ENCODE measurements at regions not wholly inside any gene's neighbourhood (a gene's known extent, or its start where the extent isn't known, plus 50 kb on each side); places are given as distances from the start of the nearest gene placed in this dataset.

GRCh38 chr2:173419506-173419905, 64.8 kb downstream of the CDCA7 start:
- no peak for DNase-seq

- DNase-seq = no peak
These were observed 70.2 kb downstream of the CDCA7 start for GRCh38 chr2:173424886-173425285.

GRCh38 chr2:173427887-173428668, 73.4 kb downstream of the CDCA7 start:
- no peak for DNase-seq

- DNase-seq = no peak
These were observed 76.5 kb downstream of the CDCA7 start for GRCh38 chr2:173431191-173431590.

- DNase-seq = peak; percentile 47
These were observed 77.5 kb downstream of the CDCA7 start for GRCh38 chr2:173432049-173432754.

- no peak for DNase-seq
These were observed 80.3 kb downstream of the CDCA7 start for GRCh38 chr2:173434762-173435569.

GRCh38 chr2:173435574-173435973, 80.9 kb downstream of the CDCA7 start:
- DNase-seq = no peak

GRCh38 chr2:173436088-173436487, 81.4 kb downstream of the CDCA7 start:
- no peak for DNase-seq

GRCh38 chr2:173441222-173441621, 86.5 kb downstream of the CDCA7 start:
- no peak for DNase-seq

GRCh38 chr2:173442542-173442941, 87.9 kb downstream of the CDCA7 start:
- no peak for DNase-seq

- DNase-seq = no peak
These were observed 92.0 kb downstream of the CDCA7 start for GRCh38 chr2:173446722-173447121.

- peak; percentile 81 for DNase-seq
These were observed 94.3 kb downstream of the CDCA7 start for GRCh38 chr2:173448938-173449471.

GRCh38 chr2:173451118-173451517, 96.4 kb downstream of the CDCA7 start:
- no peak for DNase-seq

- DNase-seq = no peak
These were observed 97.3 kb downstream of the CDCA7 start for GRCh38 chr2:173451941-173452340.

- no peak for DNase-seq
These were observed 97.7 kb downstream of the CDCA7 start for GRCh38 chr2:173452416-173452815.

GRCh38 chr2:173456960-173457359, 102.3 kb downstream of the CDCA7 start:
- no peak for DNase-seq

- DNase-seq = no peak
These were observed 102.7 kb downstream of the CDCA7 start for GRCh38 chr2:173457366-173457765.

- no peak for DNase-seq
These were observed 104.5 kb downstream of the CDCA7 start for GRCh38 chr2:173458991-173459780.

- DNase-seq = no peak
These were observed 108.5 kb downstream of the CDCA7 start for GRCh38 chr2:173462892-173463840.

- DNase-seq = no peak
These were observed 109.2 kb downstream of the CDCA7 start for GRCh38 chr2:173463846-173464245.

GRCh38 chr2:173467751-173468150, 113.1 kb downstream of the CDCA7 start:
- no peak for DNase-seq

Measured in suppressor macrophage treated with lipopolysaccharide for 4 hours (primary cell).